Endothelial cell of umbilical vein (primary cell): ENCODE measurements at regions not wholly inside any gene's neighbourhood (a gene's known extent, or its start where the extent isn't known, plus 50 kb on each side); places are given as distances from the start of the nearest gene placed in this dataset.

Experiments used
- BruUV-seq: library from RNA; stranded (reverse); fragments of 400-500 nt; replicated peaks from 2 replicates; lab custom pipeline; 2021; lab: Mats Ljungman, UMichigan
- CTCF ChIA-PET: fragments of 300-600, 350-600 bp; sonication (Branson Sonifier 250); formaldehyde crosslinking; loops from one replicate; lab custom pipeline; 2021; ENCODE audit warnings: antibody characterized with exemption, inconsistent platforms; lab: Charles Lee
- POLR2A ChIA-PET: fragments of 300-600, 350-600 bp; sonication (Branson Sonifier 250); formaldehyde crosslinking; loops from one replicate; lab custom pipeline; 2021; ENCODE audit warnings: antibody characterized with exemption, inconsistent platforms; lab: Charles Lee
- DNase-seq: peaks from one replicate; pipeline ENCODE4 v3.0.0-alpha.2; 2011; ENCODE audit warnings: low read depth, low spot score
- FAIRE-seq: peaks from 2 replicates; lab custom pipeline; 2011; peaks lifted over from hg19 to GRCh38; lab: Jason Lieb, UNC
- H2AFZ ChIP-seq: 2 replicates; pipeline ENCODE4 v1.6.0; 2012; ENCODE audit warnings: low read depth, low read length, control low read depth, inconsistent platforms
- H3K27ac ChIP-seq: 2 replicates; pipeline ENCODE4 v1.5.1; 2011; ENCODE audit warnings: low read depth, mild to moderate bottlenecking, control low read depth, low read length, moderate library complexity; ENCODE audit not compliant: insufficient read depth
- H3K27me3 ChIP-seq, 2 experiments: 2 replicates each; pipeline versions ENCODE4 v1.6.0 to v1.6.1; 2011; ENCODE audit warnings: low read length in 2 of 2, mixed read lengths in 1 of 2; ENCODE audit not compliant: control insufficient read depth in 2 of 2, insufficient read depth in 2 of 2
- H3K36me3 ChIP-seq, 2 experiments: 2 replicates in 1 of 2; 3 replicates in 1 of 2; pipeline ENCODE4 v1.5.1; 2011; ENCODE audit warnings: low read length in 2 of 2, mild to moderate bottlenecking in 1 of 2, moderate library complexity in 1 of 2; ENCODE audit not compliant: control insufficient read depth in 2 of 2, insufficient read depth in 2 of 2; ENCODE audit errors: extremely low read depth in 1 of 2
- H3K4me1 ChIP-seq: 3 replicates; pipeline ENCODE4 v1.5.1; 2011; ENCODE audit warnings: mild to moderate bottlenecking, low read length; ENCODE audit not compliant: control insufficient read depth, insufficient read depth; ENCODE audit errors: extremely low read depth
- H3K4me2 ChIP-seq: 2 replicates; pipeline ENCODE4 v1.6.1; 2011; ENCODE audit warnings: low read length, control low read depth, mixed read lengths; ENCODE audit not compliant: insufficient read depth
- H3K4me3 ChIP-seq, 3 experiments: fragments of 200-600 bp in 1 of 3; sonication (generic), shearing (Covaris generic) in 1 of 3; replicated peaks in 1 of 3; 2 replicates each; pipeline ENCODE4 v1.5.1; 2011 to 2016; ENCODE audit warnings: control low read depth in 3 of 3, low read length in 3 of 3, mild to moderate bottlenecking in 2 of 3, inconsistent platforms in 1 of 3, low read depth in 1 of 3, moderate library complexity in 1 of 3; ENCODE audit not compliant: insufficient read depth in 1 of 3
- H3K79me2 ChIP-seq: 2 replicates; pipeline ENCODE4 v1.6.0; 2012; ENCODE audit warnings: low read length, inconsistent platforms; ENCODE audit not compliant: control insufficient read depth, insufficient read depth
- H3K9ac ChIP-seq: replicated peaks from 2 replicates; pipeline ENCODE3; 2011; ENCODE audit warnings: low read length, control low read depth; ENCODE audit not compliant: insufficient read depth; ENCODE audit errors: extremely low read depth
- H3K9me1 ChIP-seq: replicated peaks from 3 replicates; pipeline ENCODE4 v1.6.0; 2011; ENCODE audit warnings: mild to moderate bottlenecking, low read length; ENCODE audit not compliant: control insufficient read depth, insufficient read depth; ENCODE audit errors: extremely low read depth
- H3K9me3 ChIP-seq: replicated peaks from 2 replicates; pipeline ENCODE4 v1.5.1; 2012; ENCODE audit warnings: low read length, inconsistent platforms; ENCODE audit not compliant: control insufficient read depth, insufficient read depth
- H4K20me1 ChIP-seq: replicated peaks from 2 replicates; pipeline ENCODE3; 2011; ENCODE audit warnings: mild to moderate bottlenecking, low read length; ENCODE audit not compliant: control insufficient read depth, insufficient read depth; ENCODE audit errors: extremely low read depth
- EZH2 ChIP-seq: IDR thresholded peaks from 2 replicates; pipeline ENCODE4 v1.6.1; 2012; ENCODE audit warnings: borderline replicate concordance, low read depth, mild to moderate bottlenecking, moderate library complexity, low read length, inconsistent platforms; ENCODE audit not compliant: severe bottlenecking
- FOS ChIP-seq: IDR thresholded peaks from 2 replicates; pipeline ENCODE4 v1.6.1; 2011; ENCODE audit warnings: mild to moderate bottlenecking, low read length, moderate library complexity, borderline replicate concordance; ENCODE audit not compliant: insufficient read depth
- JUN ChIP-seq: IDR thresholded peaks from 2 replicates; pipeline ENCODE4 v1.6.1; 2011; ENCODE audit warnings: borderline replicate concordance, low read depth; ENCODE audit not compliant: insufficient read length, insufficient read depth
- POLR2AphosphoS5 ChIP-seq: IDR thresholded peaks from 2 replicates; pipeline ENCODE4 v1.6.1; 2012; ENCODE audit warnings: low read depth, mild to moderate bottlenecking, control low read depth, low read length, moderate library complexity; ENCODE audit not compliant: insufficient read depth
- dilution Hi-C: fragments of 300-500 bp; cut with MboI; formaldehyde crosslinking; loops from one replicate; pipeline ENCODE4 v1.15.0; 2019; ENCODE audit warnings: low sequenced_read_pairs; ENCODE audit not compliant: extremely low pct_ligation_motif_present
- intact Hi-C: fragments of 100-400 bp; cut with micrococcal nuclease; formaldehyde crosslinking; loops from one replicate; pipeline ENCODE4 v1.10.0; 2022
- TF ChIP-seq, protein P1 (sequence below): IDR thresholded peaks from 2 replicates; pipeline ENCODE4 v1.6.1; 2011; ENCODE audit not compliant: insufficient read depth, insufficient read length
- TF ChIP-seq, protein P2 (sequence below), 2 donors: IDR thresholded peaks; 1 replicate in 1 of 2; 2 replicates in 1 of 2; pipeline ENCODE4 v1.5.1; 2011; ENCODE audit warnings: low read length in 2 of 2, mild to moderate bottlenecking in 2 of 2, moderate library complexity in 2 of 2, control low read depth in 1 of 2, inconsistent platforms in 1 of 2, low read depth in 1 of 2; ENCODE audit not compliant: insufficient read depth in 1 of 2; ENCODE audit errors: extremely low read depth in 1 of 2

DNA sequence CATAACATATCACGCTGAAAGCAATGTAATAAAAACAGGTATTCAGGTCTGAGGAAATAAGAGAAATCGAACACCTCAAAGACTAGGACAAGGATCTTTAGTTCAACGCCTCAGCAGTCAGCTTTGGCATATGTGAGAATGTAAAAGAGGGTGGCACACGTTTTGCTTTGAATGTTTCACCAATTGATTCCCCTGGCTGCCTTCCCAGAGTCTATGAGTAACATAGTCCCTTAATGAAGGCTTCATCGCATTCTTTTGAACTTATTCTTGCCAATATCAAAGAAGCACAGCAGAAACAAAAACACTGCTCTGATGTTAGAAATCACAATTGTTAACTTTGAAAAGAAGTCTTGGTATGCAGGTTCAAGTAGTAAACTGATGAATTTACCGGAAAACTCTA is 764.8 kb downstream of the ADGRL2 start:
- H4K20me1 ChIP-seq = no peaks in the 10 kb centered on the region
- peaks cover 11% of the 10 kb centered on the region for H3K4me1 ChIP-seq
- TF ChIP-seq EZH2 = no peak
- peak; percentile 27 for TF ChIP-seq JUN
- TF ChIP-seq, protein P1, sequence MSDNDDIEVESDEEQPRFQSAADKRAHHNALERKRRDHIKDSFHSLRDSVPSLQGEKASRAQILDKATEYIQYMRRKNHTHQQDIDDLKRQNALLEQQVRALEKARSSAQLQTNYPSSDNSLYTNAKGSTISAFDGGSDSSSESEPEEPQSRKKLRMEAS = no peak
- H3K27ac ChIP-seq = peak overlapping the region; percentile 22
- FAIRE-seq (peak; percentile 90), DNase-seq (peak; percentile 94)
- no peak overlapping the region for H3K4me3 ChIP-seq
- intact Hi-C loops (loop anchor here (1.0 to 10.0 kb wide), 5 partner anchors 139 to 763 kb away; no protein-coding TSS in a partner anchor), dilution Hi-C loops (no loop called here)
- no peaks in the 10 kb centered on the region for H3K27me3 ChIP-seq
- peak overlapping the region; percentile 55 for H2AFZ ChIP-seq
- H3K9ac ChIP-seq = no peak overlapping the region
- H3K4me2 ChIP-seq = peak overlapping the region; percentile 66
- H3K9me3 ChIP-seq = no peaks in the 10 kb centered on the region
- no TSS peak for BruUV-seq
- H3K9me1 ChIP-seq = no peaks in the 10 kb centered on the region
- H3K79me2 ChIP-seq = no peaks in the 10 kb centered on the region
- ChIA-PET CTCF (interaction anchor here (0.8 to 1.5 kb wide), 5 partner anchors 10 to 763 kb away, joined by 3 to 8 read pairs (median 3); no protein-coding TSS in a partner anchor), POLR2A (no interaction called here)
- H3K36me3 ChIP-seq = no peaks in the 10 kb centered on the region

DNA sequence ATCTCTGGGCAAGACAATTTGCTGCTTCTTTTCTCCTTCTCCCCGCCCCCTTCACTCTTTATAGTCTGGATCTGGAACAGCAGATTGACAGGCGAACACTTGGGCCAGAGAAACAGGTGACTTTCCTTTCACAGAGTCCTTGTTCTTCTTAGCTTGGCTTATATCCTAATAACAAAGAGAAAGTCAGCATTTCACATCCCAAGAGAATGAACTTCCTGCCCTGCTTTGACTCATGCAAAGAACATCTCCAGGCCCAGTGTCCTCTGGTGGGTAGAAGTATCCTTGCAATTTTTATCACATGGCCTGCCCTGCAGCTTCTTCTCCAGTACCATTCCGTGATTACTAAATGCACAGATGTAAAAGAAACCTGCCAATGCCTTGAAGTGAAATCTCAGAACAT is 764.4 kb downstream of the ADGRL2 start:
- no peak overlapping the region for H3K9ac ChIP-seq
- no peak overlapping the region for H3K4me3 ChIP-seq
- dilution Hi-C loops = no loop called here
- CTCF ChIA-PET = interaction anchor here (0.8 to 1.5 kb wide), 5 partner anchors 11 to 763 kb away, joined by 3 to 8 read pairs (median 3); no protein-coding TSS in a partner anchor
- DNase-seq (no peak), FAIRE-seq (no peak)
- no peaks in the 10 kb centered on the region for H3K27me3 ChIP-seq
- POLR2A ChIA-PET = no interaction called here
- peak overlapping the region; percentile 22 for H3K27ac ChIP-seq
- H3K9me3 ChIP-seq = no peaks in the 10 kb centered on the region
- H3K4me2 ChIP-seq = peak overlapping the region; percentile 66
- H3K36me3 ChIP-seq = no peaks in the 10 kb centered on the region
- peaks cover 11% of the 10 kb centered on the region for H3K4me1 ChIP-seq
- no TSS peak for BruUV-seq
- TF ChIP-seq EZH2 = no peak
- peak; percentile 12 for TF ChIP-seq JUN
- TF ChIP-seq, protein P2, sequence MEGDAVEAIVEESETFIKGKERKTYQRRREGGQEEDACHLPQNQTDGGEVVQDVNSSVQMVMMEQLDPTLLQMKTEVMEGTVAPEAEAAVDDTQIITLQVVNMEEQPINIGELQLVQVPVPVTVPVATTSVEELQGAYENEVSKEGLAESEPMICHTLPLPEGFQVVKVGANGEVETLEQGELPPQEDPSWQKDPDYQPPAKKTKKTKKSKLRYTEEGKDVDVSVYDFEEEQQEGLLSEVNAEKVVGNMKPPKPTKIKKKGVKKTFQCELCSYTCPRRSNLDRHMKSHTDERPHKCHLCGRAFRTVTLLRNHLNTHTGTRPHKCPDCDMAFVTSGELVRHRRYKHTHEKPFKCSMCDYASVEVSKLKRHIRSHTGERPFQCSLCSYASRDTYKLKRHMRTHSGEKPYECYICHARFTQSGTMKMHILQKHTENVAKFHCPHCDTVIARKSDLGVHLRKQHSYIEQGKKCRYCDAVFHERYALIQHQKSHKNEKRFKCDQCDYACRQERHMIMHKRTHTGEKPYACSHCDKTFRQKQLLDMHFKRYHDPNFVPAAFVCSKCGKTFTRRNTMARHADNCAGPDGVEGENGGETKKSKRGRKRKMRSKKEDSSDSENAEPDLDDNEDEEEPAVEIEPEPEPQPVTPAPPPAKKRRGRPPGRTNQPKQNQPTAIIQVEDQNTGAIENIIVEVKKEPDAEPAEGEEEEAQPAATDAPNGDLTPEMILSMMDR (IDR thresholded peaks at IDR 0.05; ENCODE audit: extremely low read depth in 1 of 2, insufficient read depth in 1 of 2, low read depth in 1 of 2, low read length in 2 of 2) = peak in 1 of 2 donors; percentile 6
- TF ChIP-seq FOS = peak; percentile 44
- TF ChIP-seq POLR2AphosphoS5 = no peak
- peak overlapping the region; percentile 55 for H2AFZ ChIP-seq
- no peaks in the 10 kb centered on the region for H3K9me1 ChIP-seq
- H3K79me2 ChIP-seq = no peaks in the 10 kb centered on the region
- no peaks in the 10 kb centered on the region for H4K20me1 ChIP-seq
- intact Hi-C loops = loop anchor here (1.0 to 10.0 kb wide), 5 partner anchors 139 to 763 kb away; no protein-coding TSS in a partner anchor
